GM23338 (cell line): ENCODE measurements at regions not wholly inside any gene's neighbourhood (a gene's known extent, or its start where the extent isn't known, plus 50 kb on each side); places are given as distances from the start of the nearest gene placed in this dataset.

ENCODE experiments used
- CTCF ChIP-seq, 2 experiments: fragments of 200-600 bp in 1 of 2; sonication (generic) in 1 of 2; conservative IDR thresholded peaks; 2 replicates each; pipeline versions ENCODE4 v1.5.1 to v1.6.1; 2016 to 2017; ENCODE audit warnings: antibody characterized with exemption in 2 of 2, low read depth in 2 of 2, mild to moderate bottlenecking in 2 of 2, moderate library complexity in 1 of 2
- EZH2phosphoT487 ChIP-seq: fragments of 200-600 bp; sonication (generic); IDR thresholded peaks from one replicate; pipeline ENCODE4 v1.8.1; 2018; ENCODE audit warnings: antibody characterized with exemption; ENCODE audit not compliant: unreplicated experiment
- POLR2AphosphoS5 ChIP-seq: IDR thresholded peaks from 2 replicates; pipeline ENCODE4 v1.6.1; 2016; ENCODE audit warnings: antibody characterized with exemption, low read depth
- REST ChIP-seq: IDR thresholded peaks from one replicate; pipeline ENCODE4 v1.6.1; 2018; ENCODE audit warnings: antibody characterized with exemption; ENCODE audit not compliant: unreplicated experiment
- STAT1 ChIP-seq: IDR thresholded peaks from one replicate; pipeline ENCODE4 v1.6.1; 2016; ENCODE audit warnings: antibody characterized with exemption; ENCODE audit not compliant: unreplicated experiment
- ZNF331 ChIP-seq: fragments of 250-450 bp; sonication (Bioruptor Pico); IDR thresholded peaks from 2 replicates; pipeline ENCODE4 v1.5.0; 2020; ENCODE audit warnings: low read depth, mild to moderate bottlenecking, moderate library complexity

DNA sequence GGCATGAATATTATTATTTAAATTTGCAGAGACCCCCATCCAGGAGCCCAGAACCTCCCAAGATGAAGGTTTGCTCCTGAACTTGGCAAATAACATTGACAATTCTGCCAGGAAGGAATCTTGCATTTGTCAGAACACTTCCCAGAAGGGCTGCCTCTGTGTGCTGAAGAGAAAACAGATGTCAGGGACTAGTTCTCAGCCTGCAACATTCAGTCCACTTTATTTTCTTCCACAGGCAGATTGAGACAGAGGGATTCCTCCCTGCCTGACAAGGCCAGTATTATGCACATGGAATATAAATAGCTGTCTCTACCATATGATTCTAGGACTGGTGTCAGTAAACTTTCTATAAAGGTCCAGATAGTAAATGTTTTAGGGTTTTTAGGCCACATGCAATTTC is 171.5 kb upstream of the SIX2 start:
- no peak for TF ChIP-seq POLR2AphosphoS5
- TF ChIP-seq EZH2phosphoT487: no peak
- no peak for TF ChIP-seq CTCF (conservative IDR thresholded peaks at IDR 0.05; ENCODE audit: low read depth in 2 of 2)
- TF ChIP-seq STAT1: no peak
- no peak for TF ChIP-seq REST
- no peak for TF ChIP-seq ZNF331 (CRISPR knock-in tag)
